HPDE6-E6E7 (cell line): ENCODE measurements at regions not wholly inside any gene's neighbourhood (a gene's known extent, or its start where the extent isn't known, plus 50 kb on each side); places are given as distances from the start of the nearest gene placed in this dataset.

ENCODE experiments used
- DNase-seq: peaks from one replicate; pipeline ENCODE4 v3.0.0; 2011; ENCODE audit warnings: missing footprints; ENCODE audit errors: extremely low spot score

- no peak for DNase-seq
Observed at GRCh38 chr1:225707824-225708223, 54.9 kb upstream of the ENAH start.

- peak; percentile 42 for DNase-seq
Observed at GRCh38 chr1:225709101-225709500, 56.2 kb upstream of the ENAH start.

- DNase-seq = peak; percentile 39
Observed at GRCh38 chr1:225710804-225711203, 57.9 kb upstream of the ENAH start.

GRCh38 chr1:225711236-225711937, 58.5 kb upstream of the ENAH start:
- DNase-seq = no peak

GRCh38 chr1:225712391-225712790, 59.5 kb upstream of the ENAH start:
- DNase-seq = no peak

- DNase-seq = no peak
Observed at GRCh38 chr1:225713281-225713680, 60.4 kb upstream of the ENAH start.

GRCh38 chr1:225720937-225721336, 56.7 kb upstream of the SRP9 start:
- DNase-seq = no peak

GRCh38 chr1:225724251-225724650, 53.4 kb upstream of the SRP9 start:
- no peak for DNase-seq
